ENCODE measurements at regions not wholly inside any gene's neighbourhood (a gene's known extent, or its start where the extent isn't known, plus 50 kb on each side); places are given as distances from the start of the nearest gene placed in this dataset.
"Not testable (repeated sequence)": the region's sequence is repeated elsewhere in the genome, so short reads cannot be mapped to it uniquely, and the experiment has no call there.

GRCh38 chrX:506341-506740 lies 119.6 kb upstream of the PPP2R3B start:
- no peaks in the 10 kb centered on the region for H3K79me2 ChIP-seq
- no peaks in the 10 kb centered on the region for H3K9me3 ChIP-seq (ENCODE audit: control insufficient read depth, low read length)
- H3K9ac ChIP-seq, result no peak overlapping the region
- no peak overlapping the region for H3K4me3 ChIP-seq (ENCODE audit: low read depth, low read length)
- TF ChIP-seq CTCF (IDR thresholded peaks at IDR 0.05), result no peak
- no peaks in the 10 kb centered on the region for H3K36me3 ChIP-seq (ENCODE audit: control insufficient read depth, insufficient read depth, low read length)
- no peaks in the 10 kb centered on the region for H3K27me3 ChIP-seq (ENCODE audit: control insufficient read depth, insufficient read depth, low read length)
- H2AFZ ChIP-seq, result no peak overlapping the region
- no peak overlapping the region for H3K27ac ChIP-seq
- H3K4me1 ChIP-seq, result no peaks in the 10 kb centered on the region
- H3K4me2 ChIP-seq (ENCODE audit: low read length), result no peak overlapping the region

GRCh38 chrX:508163-508562 lies 121.5 kb upstream of the PPP2R3B start:
- TF ChIP-seq CTCF (IDR thresholded peaks at IDR 0.05), result no peak
- no peak overlapping the region for H3K4me3 ChIP-seq (ENCODE audit: low read depth, low read length)
- no peaks in the 10 kb centered on the region for H3K79me2 ChIP-seq
- no peaks in the 10 kb centered on the region for H3K9me3 ChIP-seq (ENCODE audit: control insufficient read depth, low read length)
- H3K4me1 ChIP-seq, result no peaks in the 10 kb centered on the region
- H3K36me3 ChIP-seq (ENCODE audit: control insufficient read depth, insufficient read depth, low read length), result no peaks in the 10 kb centered on the region
- no peak overlapping the region for H3K9ac ChIP-seq
- H2AFZ ChIP-seq, result no peak overlapping the region
- no peak overlapping the region for H3K4me2 ChIP-seq (ENCODE audit: low read length)
- H3K27me3 ChIP-seq (ENCODE audit: control insufficient read depth, insufficient read depth, low read length), result no peaks in the 10 kb centered on the region
- H3K27ac ChIP-seq, result no peak overlapping the region

GRCh38 chrX:508821-509220 lies 121.8 kb upstream of the SHOX start:
- H3K4me2 ChIP-seq (ENCODE audit: low read length); H3K9me3 ChIP-seq (ENCODE audit: control insufficient read depth, low read length); H2AFZ ChIP-seq; H3K79me2 ChIP-seq; H3K27ac ChIP-seq; H3K4me1 ChIP-seq; H3K36me3 ChIP-seq (ENCODE audit: control insufficient read depth, insufficient read depth, low read length); H3K9ac ChIP-seq; H3K27me3 ChIP-seq (ENCODE audit: control insufficient read depth, insufficient read depth, low read length); H3K4me3 ChIP-seq (ENCODE audit: low read depth, low read length): not testable (repeated sequence)

GRCh38 chrX:511089-511488 lies 119.5 kb upstream of the SHOX start:
- H3K36me3 ChIP-seq (ENCODE audit: control insufficient read depth, insufficient read depth, low read length); H3K4me3 ChIP-seq (ENCODE audit: low read depth, low read length); H3K27me3 ChIP-seq (ENCODE audit: control insufficient read depth, insufficient read depth, low read length); H3K4me2 ChIP-seq (ENCODE audit: low read length); H3K4me1 ChIP-seq; H3K9me3 ChIP-seq (ENCODE audit: control insufficient read depth, low read length); H3K79me2 ChIP-seq; H2AFZ ChIP-seq; H3K27ac ChIP-seq; H3K9ac ChIP-seq: not testable (repeated sequence)

GRCh38 chrX:518319-518718 lies 112.3 kb upstream of the SHOX start:
- no peak overlapping the region for H3K9ac ChIP-seq
- H3K27ac ChIP-seq, result no peak overlapping the region
- no peak for TF ChIP-seq CTCF (IDR thresholded peaks at IDR 0.05)
- no peaks in the 10 kb centered on the region for H3K9me3 ChIP-seq (ENCODE audit: control insufficient read depth, low read length)
- H3K27me3 ChIP-seq (ENCODE audit: control insufficient read depth, insufficient read depth, low read length), result no peaks in the 10 kb centered on the region
- H3K36me3 ChIP-seq (ENCODE audit: control insufficient read depth, insufficient read depth, low read length), result no peaks in the 10 kb centered on the region
- H3K4me1 ChIP-seq, result no peaks in the 10 kb centered on the region
- H2AFZ ChIP-seq, result no peak overlapping the region
- no peaks in the 10 kb centered on the region for H3K79me2 ChIP-seq
- no peak overlapping the region for H3K4me2 ChIP-seq (ENCODE audit: low read length)
- no peak overlapping the region for H3K4me3 ChIP-seq (ENCODE audit: low read depth, low read length)

GRCh38 chrX:519741-520140 lies 110.8 kb upstream of the SHOX start:
- no peak overlapping the region for H2AFZ ChIP-seq
- H3K36me3 ChIP-seq (ENCODE audit: control insufficient read depth, insufficient read depth, low read length), result no peaks in the 10 kb centered on the region
- no peaks in the 10 kb centered on the region for H3K4me1 ChIP-seq
- no peak overlapping the region for H3K9ac ChIP-seq
- no peak overlapping the region for H3K4me3 ChIP-seq (ENCODE audit: low read depth, low read length)
- H3K27ac ChIP-seq, result no peak overlapping the region
- no peak for TF ChIP-seq CTCF (IDR thresholded peaks at IDR 0.05)
- H3K9me3 ChIP-seq (ENCODE audit: control insufficient read depth, low read length), result no peaks in the 10 kb centered on the region
- H3K4me2 ChIP-seq (ENCODE audit: low read length), result no peak overlapping the region
- no peaks in the 10 kb centered on the region for H3K79me2 ChIP-seq
- no peaks in the 10 kb centered on the region for H3K27me3 ChIP-seq (ENCODE audit: control insufficient read depth, insufficient read depth, low read length)
